Endothelial cell of umbilical vein (primary cell): ENCODE measurements at regions not wholly inside any gene's neighbourhood (a gene's known extent, or its start where the extent isn't known, plus 50 kb on each side); places are given as distances from the start of the nearest gene placed in this dataset.

ENCODE experiments used
- CTCF ChIP-seq, 2 donors: IDR thresholded peaks; 1 replicate in 1 of 2; 2 replicates in 1 of 2; pipeline ENCODE4 v1.5.1; 2011; ENCODE audit warnings: low read length in 2 of 2, mild to moderate bottlenecking in 2 of 2, moderate library complexity in 2 of 2, control low read depth in 1 of 2, inconsistent platforms in 1 of 2, low read depth in 1 of 2; ENCODE audit not compliant: insufficient read depth in 1 of 2; ENCODE audit errors: extremely low read depth in 1 of 2
- EZH2 ChIP-seq: IDR thresholded peaks from 2 replicates; pipeline ENCODE4 v1.6.1; 2012; ENCODE audit warnings: borderline replicate concordance, low read depth, mild to moderate bottlenecking, moderate library complexity, low read length, inconsistent platforms; ENCODE audit not compliant: severe bottlenecking
- FOS ChIP-seq: IDR thresholded peaks from 2 replicates; pipeline ENCODE4 v1.6.1; 2011; ENCODE audit warnings: mild to moderate bottlenecking, low read length, moderate library complexity, borderline replicate concordance; ENCODE audit not compliant: insufficient read depth
- JUN ChIP-seq: IDR thresholded peaks from 2 replicates; pipeline ENCODE4 v1.6.1; 2011; ENCODE audit warnings: borderline replicate concordance, low read depth; ENCODE audit not compliant: insufficient read length, insufficient read depth
- POLR2A ChIP-seq: IDR thresholded peaks from 2 replicates; pipeline ENCODE4 v1.6.1; 2012; ENCODE audit warnings: low read depth, mild to moderate bottlenecking, control low read depth, low read length
- POLR2AphosphoS5 ChIP-seq: IDR thresholded peaks from 2 replicates; pipeline ENCODE4 v1.6.1; 2012; ENCODE audit warnings: low read depth, mild to moderate bottlenecking, control low read depth, low read length, moderate library complexity; ENCODE audit not compliant: insufficient read depth
- TF ChIP-seq, protein P1 (sequence below): IDR thresholded peaks from 2 replicates; pipeline ENCODE4 v1.6.1; 2011; ENCODE audit not compliant: insufficient read depth, insufficient read length

DNA sequence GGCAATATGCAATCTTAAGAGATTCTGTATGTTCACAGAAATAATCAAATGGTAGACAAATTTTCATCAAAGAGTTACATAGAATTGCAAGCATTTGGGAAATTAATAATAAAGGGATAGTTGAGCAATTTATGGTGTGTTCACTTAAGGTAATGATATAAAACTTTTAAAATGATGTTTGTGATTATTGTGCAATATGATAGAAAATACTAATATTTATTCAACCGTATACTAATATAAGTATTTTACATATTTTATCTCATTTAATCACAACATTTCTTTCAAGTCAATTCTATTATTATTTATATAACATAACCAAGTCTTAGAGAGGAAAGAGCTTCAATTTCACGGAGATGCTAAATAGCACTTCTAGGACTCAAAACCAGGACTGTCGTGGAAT is 716.8 kb upstream of the MIR17HG start:
- TF ChIP-seq EZH2 (no peak), FOS (no peak), CTCF (IDR thresholded peaks at IDR 0.05; ENCODE audit: extremely low read depth in 1 of 2, insufficient read depth in 1 of 2, low read depth in 1 of 2, low read length in 2 of 2) (no peak), POLR2AphosphoS5 (no peak), POLR2A (no peak), JUN (no peak)
- TF ChIP-seq, protein P1, sequence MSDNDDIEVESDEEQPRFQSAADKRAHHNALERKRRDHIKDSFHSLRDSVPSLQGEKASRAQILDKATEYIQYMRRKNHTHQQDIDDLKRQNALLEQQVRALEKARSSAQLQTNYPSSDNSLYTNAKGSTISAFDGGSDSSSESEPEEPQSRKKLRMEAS: no peak
